ENCODE measurements at regions not wholly inside any gene's neighbourhood (a gene's known extent, or its start where the extent isn't known, plus 50 kb on each side); places are given as distances from the start of the nearest gene placed in this dataset.
A peak's percentile ranks its signal among the peaks of the same experiment; 100 is the strongest.
"Not testable (repeated sequence)": the region's sequence is repeated elsewhere in the genome, so short reads cannot be mapped to it uniquely, and the experiment has no call there.

- no peak overlapping the region for H3K4me3 ChIP-seq (ENCODE audit: low read depth, low read length)
Observed at GRCh38 chr4:180356766-180357165, 1886.4 kb upstream of the TENM3 start.

GRCh38 chr4:180360113-180360512, 1883.1 kb upstream of the TENM3 start:
- not testable (repeated sequence) for DNase-seq (ENCODE audit: low read depth); H3K4me3 ChIP-seq (ENCODE audit: low read depth, low read length)

More at GRCh38 chr4:180356766-180357165, 1886.4 kb upstream of the TENM3 start:
- DNase-seq (ENCODE audit: low read depth) = no peak

DNA sequence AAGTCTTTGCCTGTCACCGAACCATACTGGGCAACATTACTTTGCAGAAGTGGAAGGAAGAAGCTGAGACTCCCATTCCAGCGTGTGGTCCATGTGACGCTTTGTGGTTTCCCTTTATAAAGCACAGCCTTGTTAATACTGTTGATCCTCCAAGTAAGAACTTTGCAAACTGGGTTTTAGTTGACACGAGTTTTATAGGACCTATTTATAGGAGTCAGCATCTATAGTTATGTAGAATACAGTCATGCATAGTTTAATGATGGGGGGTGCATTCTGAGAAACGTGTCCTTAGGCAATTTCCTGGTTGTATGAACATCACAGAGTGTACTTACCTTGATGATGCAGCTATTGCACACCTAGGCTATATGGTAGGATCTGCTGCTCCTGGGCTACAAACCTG, 1879.4 kb upstream of the TENM3 start:
- no peak overlapping the region for H3K4me3 ChIP-seq (ENCODE audit: low read depth, low read length)
- no peak for DNase-seq (ENCODE audit: low read depth)

DNA sequence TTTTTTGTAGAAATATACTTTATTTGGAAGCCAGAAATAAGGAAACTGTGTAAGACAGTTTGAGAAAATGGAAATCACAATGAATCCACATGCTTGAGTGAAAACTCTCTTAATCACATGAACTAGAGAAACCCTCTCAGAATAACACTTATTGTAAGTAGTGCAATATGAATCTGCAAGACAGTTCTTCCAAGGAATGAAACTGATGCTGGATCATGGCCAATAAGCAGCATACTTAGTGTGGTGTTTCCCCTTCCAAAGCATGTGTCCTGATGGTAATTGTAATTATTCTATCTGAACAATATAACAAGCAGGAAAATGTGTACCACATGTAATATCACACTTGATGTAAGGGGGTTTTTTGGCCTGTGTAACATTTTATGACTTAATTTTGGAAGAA, 1870.5 kb upstream of the TENM3 start:
- no peak for DNase-seq (ENCODE audit: low read depth)

GRCh38 chr4:180377741-180378140, 1865.5 kb upstream of the TENM3 start:
- H3K4me3 ChIP-seq (ENCODE audit: low read depth, low read length) = no peak overlapping the region
- DNase-seq (ENCODE audit: low read depth) = peak; percentile 21

More for the DNA sequence above, 1870.5 kb upstream of the TENM3 start:
- H3K4me3 ChIP-seq (ENCODE audit: low read depth, low read length) = no peak overlapping the region

DNA sequence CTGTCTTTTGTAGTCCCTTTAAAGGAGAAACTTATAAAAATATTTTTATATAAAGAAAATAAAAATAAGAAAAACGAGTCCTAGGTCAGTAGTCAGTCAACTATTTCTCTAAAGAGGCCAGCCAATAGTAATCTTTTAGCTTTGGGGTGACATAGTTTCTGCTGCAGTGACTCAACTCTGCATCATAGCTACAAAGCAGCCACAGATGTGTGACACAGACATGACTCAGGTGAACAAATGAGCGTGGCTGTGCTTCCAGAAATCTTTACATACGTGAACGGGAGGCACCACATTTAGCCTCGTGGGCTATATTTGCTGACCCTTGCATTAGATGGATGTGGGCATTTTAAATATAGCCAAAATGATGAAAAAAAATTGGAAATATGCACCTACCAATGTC, 1862.5 kb upstream of the TENM3 start:
- H3K4me3 ChIP-seq (ENCODE audit: low read depth, low read length) = no peak overlapping the region
- DNase-seq (ENCODE audit: low read depth) = peak; percentile 24

DNA sequence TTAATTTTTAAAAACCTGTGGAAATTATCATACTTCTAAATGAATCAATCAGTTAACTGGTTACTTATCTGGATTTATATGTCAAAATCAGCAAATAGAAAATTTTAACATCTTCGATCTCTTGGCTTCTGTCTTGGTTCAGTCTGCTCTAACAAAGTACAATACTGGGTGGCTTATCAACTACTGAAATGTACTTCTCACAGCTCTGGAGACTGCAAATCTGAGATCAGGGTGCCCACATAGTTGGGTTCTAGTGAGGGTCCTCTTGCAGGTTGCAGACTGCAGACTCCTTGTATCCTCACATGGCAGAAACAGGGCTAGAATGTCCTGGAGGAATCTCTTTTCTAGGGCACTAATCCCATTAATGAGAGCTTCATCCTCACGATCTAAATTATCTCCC, 1851.6 kb upstream of the TENM3 start:
- no peak overlapping the region for H3K4me3 ChIP-seq (ENCODE audit: low read depth, low read length)
- DNase-seq (ENCODE audit: low read depth) = no peak

DNA sequence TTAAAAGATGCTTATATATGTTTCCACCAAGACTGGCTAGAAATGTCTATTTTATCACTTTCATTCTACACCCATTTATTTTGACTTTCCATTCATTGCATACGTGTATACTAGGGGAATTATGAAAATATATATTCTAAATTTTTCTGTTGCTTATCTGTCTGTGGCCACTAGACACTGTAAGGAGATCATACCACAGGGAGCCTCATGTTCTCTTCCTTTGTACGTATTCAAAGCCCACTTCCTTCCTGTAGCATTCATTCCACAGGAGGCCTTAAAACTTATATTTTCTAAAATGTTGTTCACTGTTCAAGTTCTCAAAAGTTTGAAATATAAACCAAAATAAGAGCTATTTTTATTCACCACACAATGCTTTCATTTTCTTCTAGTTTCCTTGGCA, 1848.9 kb upstream of the TENM3 start:
- no peak overlapping the region for H3K4me3 ChIP-seq (ENCODE audit: low read depth, low read length)
- DNase-seq (ENCODE audit: low read depth) = no peak

DNA sequence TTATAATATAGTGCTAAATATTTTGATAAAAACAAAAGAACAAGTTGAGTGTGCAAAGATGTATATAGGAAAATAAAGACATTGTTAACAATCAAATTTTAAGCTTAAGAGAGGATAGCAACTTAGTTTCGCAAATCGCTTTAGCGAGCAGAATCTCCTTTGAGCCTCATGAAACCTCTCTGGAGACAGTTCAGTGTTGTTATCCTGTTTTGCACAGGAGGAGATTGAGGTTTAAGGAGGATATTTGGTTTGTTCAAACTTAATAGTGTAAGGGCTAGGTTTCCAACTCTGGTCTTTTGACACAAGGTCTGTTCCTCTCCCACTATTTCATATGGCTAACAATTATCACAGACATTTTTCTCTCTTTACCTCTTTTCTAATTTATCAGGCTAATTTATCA, 1848.5 kb upstream of the TENM3 start:
- H3K4me3 ChIP-seq (ENCODE audit: low read depth, low read length) = no peak overlapping the region
- no peak for DNase-seq (ENCODE audit: low read depth)

GRCh38 chr4:180398564-180398963, 1844.6 kb upstream of the TENM3 start:
- DNase-seq (ENCODE audit: low read depth) = no peak

GRCh38 chr4:180407275-180407885, 1835.8 kb upstream of the TENM3 start:
- no peak for DNase-seq (ENCODE audit: low read depth)
- no peak overlapping the region for H3K4me3 ChIP-seq (ENCODE audit: low read depth, low read length)

More at GRCh38 chr4:180398564-180398963, 1844.6 kb upstream of the TENM3 start:
- no peak overlapping the region for H3K4me3 ChIP-seq (ENCODE audit: low read depth, low read length)

- no peak overlapping the region for H3K4me3 ChIP-seq (ENCODE audit: low read depth, low read length)
- DNase-seq (ENCODE audit: low read depth) = no peak
Observed at GRCh38 chr4:180418819-180419531, 1824.2 kb upstream of the TENM3 start.

DNA sequence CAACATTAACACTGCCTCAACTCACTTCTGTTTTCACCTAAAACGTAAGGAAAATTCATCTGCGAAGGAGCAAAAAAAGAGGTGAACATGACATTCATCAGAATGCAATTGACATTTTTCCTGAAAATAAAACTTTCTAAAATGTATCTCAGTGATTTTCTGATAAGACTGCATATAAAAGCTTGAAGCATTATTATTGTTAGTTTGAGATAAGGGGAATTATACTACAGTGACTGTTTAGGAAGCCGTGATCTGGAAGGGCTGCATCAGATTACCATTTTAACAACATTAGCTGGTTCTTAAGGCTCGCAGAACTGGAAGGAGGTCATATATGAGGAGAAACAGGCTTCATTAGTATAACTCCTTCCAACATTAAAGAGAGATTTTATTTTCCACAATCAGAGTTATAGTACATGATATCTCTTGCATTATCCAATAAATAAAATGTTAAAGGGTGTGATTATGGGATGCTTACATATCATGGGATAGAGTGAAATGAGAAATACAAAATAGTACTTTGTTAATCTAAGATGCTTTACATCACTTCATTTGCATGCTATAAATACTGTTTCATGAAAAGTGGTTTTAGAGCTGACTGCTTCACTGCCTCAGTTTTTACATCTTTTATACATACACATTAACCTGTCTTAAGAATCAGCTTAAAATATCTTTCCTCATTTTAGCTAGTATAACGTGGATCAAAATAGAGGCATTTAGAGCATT, 1820.1 kb upstream of the TENM3 start:
- H3K4me3 ChIP-seq (ENCODE audit: low read depth, low read length) = no peak overlapping the region
- DNase-seq (ENCODE audit: low read depth) = no peak

DNA sequence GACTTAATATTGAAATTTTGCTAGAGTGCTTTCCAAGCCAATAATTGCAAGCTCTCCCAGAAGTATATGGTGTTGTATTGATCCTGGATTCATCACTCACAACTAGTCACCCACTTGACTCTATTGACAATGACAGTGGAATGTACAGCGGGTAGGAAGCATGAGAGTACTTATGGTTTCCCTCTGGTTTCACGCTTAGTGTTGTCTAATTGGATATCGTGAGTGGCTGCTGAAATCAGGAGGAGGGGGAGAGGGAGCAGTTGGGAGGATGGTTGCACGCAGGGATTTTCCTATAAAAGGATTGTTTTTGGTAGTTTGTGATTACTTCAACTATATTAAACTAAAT, 1819.5 kb upstream of the TENM3 start:
- H3K4me3 ChIP-seq (ENCODE audit: low read depth, low read length) = no peak overlapping the region
- no peak for DNase-seq (ENCODE audit: low read depth)

DNA sequence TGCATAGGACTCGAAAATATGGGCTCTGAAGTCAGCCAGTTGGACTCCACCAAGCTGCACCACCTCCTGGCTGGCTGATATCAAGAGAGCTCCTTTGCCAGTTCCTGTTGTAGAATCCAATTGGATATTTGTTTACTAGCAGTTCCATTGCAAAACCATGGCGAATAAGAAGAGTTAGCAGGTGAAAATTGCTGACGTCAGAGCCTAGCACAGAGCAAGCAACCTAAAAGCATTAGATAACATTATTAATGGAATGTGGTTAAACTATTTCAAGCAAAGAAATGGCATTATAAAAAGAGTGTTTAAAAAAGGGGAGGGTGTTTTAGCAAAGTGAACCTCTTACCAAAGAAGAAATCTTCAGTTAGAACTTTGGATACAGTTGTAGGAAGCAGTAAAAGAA, 1816.3 kb upstream of the TENM3 start:
- H3K4me3 ChIP-seq (ENCODE audit: low read depth, low read length) = no peak overlapping the region
- DNase-seq (ENCODE audit: low read depth) = no peak

- no peak overlapping the region for H3K4me3 ChIP-seq (ENCODE audit: low read depth, low read length)
- DNase-seq (ENCODE audit: low read depth) = no peak
Observed at GRCh38 chr4:180430283-180430682, 1812.9 kb upstream of the TENM3 start.

DNA sequence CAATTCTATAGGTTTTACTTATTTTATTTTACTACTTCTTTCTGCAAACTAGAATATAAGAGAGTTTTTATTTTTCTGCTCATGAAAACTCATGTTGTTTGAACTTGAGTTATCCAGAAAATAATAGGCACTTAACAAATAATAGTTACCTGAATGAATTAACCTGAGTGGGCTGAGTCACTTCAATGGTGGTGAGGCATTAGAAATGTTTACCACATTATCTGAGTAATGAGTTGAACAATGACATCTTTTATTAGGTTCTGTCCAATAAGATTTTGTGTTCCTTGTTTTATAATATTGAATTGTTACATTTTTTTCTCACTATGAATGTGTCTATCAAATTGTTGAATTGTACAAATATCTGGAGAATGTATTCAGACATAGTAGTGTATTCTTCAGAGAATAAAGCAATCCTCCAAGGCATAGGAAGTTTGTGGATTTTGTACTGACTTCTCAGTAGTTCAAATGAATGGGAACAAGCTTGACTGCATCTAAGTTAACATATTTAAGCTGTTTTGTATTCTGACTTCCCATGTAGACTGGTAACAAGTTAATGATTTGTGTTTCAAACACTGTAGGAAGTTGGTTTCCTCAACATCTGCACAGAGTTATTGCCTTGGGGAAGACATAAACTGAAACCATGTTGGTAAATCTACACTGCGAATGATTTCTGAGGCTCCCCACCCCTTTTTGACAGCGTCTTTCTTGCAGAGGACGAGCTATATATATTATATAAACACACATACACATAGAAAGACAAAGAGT, 1808.9 kb upstream of the TENM3 start:
- no peak overlapping the region for H3K4me3 ChIP-seq (ENCODE audit: low read depth, low read length)
- no peak for DNase-seq (ENCODE audit: low read depth)

DNA sequence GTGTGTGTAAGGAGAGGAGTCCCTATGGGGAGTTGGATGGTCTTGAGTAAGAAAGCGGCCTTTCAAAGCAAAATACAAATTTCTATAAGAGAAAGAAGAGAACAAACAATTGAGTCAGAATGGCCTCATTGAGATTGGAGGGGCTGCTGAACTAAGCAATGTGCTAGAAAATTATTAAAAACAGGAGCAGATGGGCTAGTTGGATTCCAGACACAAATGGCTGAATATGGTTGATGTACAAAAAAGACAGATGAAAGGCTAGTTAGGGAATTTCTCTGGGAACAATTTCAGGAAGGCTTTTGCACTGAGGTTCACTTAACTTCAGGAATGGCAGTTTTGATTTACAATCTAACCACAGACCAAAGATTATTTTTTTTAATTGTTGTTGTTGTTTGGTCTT, 1806.8 kb upstream of the TENM3 start:
- no peak for DNase-seq (ENCODE audit: low read depth)

GRCh38 chr4:180437601-180438000, 1805.6 kb upstream of the TENM3 start:
- DNase-seq (ENCODE audit: low read depth) = no peak
- no peak overlapping the region for H3K4me3 ChIP-seq (ENCODE audit: low read depth, low read length)

More for the DNA sequence above, 1806.8 kb upstream of the TENM3 start:
- no peak overlapping the region for H3K4me3 ChIP-seq (ENCODE audit: low read depth, low read length)

- H3K4me3 ChIP-seq (ENCODE audit: low read depth, low read length) = no peak overlapping the region
- DNase-seq (ENCODE audit: low read depth) = no peak
Observed at GRCh38 chr4:180448306-180448705, 1794.9 kb upstream of the TENM3 start.

Data from skeletal muscle cell (primary cell).